ENCODE measurements at regions not wholly inside any gene's neighbourhood (a gene's known extent, or its start where the extent isn't known, plus 50 kb on each side); places are given as distances from the start of the nearest gene placed in this dataset.

- TF ChIP-seq, protein P1, sequence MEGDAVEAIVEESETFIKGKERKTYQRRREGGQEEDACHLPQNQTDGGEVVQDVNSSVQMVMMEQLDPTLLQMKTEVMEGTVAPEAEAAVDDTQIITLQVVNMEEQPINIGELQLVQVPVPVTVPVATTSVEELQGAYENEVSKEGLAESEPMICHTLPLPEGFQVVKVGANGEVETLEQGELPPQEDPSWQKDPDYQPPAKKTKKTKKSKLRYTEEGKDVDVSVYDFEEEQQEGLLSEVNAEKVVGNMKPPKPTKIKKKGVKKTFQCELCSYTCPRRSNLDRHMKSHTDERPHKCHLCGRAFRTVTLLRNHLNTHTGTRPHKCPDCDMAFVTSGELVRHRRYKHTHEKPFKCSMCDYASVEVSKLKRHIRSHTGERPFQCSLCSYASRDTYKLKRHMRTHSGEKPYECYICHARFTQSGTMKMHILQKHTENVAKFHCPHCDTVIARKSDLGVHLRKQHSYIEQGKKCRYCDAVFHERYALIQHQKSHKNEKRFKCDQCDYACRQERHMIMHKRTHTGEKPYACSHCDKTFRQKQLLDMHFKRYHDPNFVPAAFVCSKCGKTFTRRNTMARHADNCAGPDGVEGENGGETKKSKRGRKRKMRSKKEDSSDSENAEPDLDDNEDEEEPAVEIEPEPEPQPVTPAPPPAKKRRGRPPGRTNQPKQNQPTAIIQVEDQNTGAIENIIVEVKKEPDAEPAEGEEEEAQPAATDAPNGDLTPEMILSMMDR (conservative IDR thresholded peaks at IDR 0.05; ENCODE audit: low read depth, low read length): no peak
- no peak for TF ChIP-seq EZH2 (IDR thresholded peaks at IDR 0.05; ENCODE audit: borderline replicate concordance, low read depth, low read length, poor library complexity, severe bottlenecking)
Measured at GRCh38 chrX:80293354-80293753, 126.9 kb upstream of the TENT5D start.

Data from A673 (cell line).